Mucosa of gallbladder (tissue), 1 donor: ENCODE measurements at regions not wholly inside any gene's neighbourhood (a gene's known extent, or its start where the extent isn't known, plus 50 kb on each side); places are given as distances from the start of the nearest gene placed in this dataset.
"Not testable (repeated sequence)": the region's sequence is repeated elsewhere in the genome, so short reads cannot be mapped to it uniquely, and the experiment has no call there.

Experiments
- DNase-seq: peaks from one replicate; pipeline ENCODE4 v3.0.0-alpha.2; 2020; ENCODE audit warnings: low spot score
- donor health status: DM: no; HTN: no; CAD: no.

- no peak for DNase-seq
Observed at GRCh38 chr10:9900751-9901150, 1116.9 kb upstream of the CELF2 start.

GRCh38 chr10:9901971-9902370 is 1115.7 kb upstream of the CELF2 start:
- DNase-seq = no peak

GRCh38 chr10:9910446-9910845 is 1107.2 kb upstream of the CELF2 start:
- DNase-seq = no peak

- DNase-seq = no peak
Observed at GRCh38 chr10:9911488-9911887, 1106.2 kb upstream of the CELF2 start.

GRCh38 chr10:9913876-9914514 is 1103.7 kb upstream of the CELF2 start:
- no peak for DNase-seq

- DNase-seq = no peak
Observed at GRCh38 chr10:9921544-9921943, 1096.1 kb upstream of the CELF2 start.

GRCh38 chr10:9922126-9922870 is 1095.4 kb upstream of the CELF2 start:
- DNase-seq = no peak

GRCh38 chr10:9926003-9926402 is 1091.7 kb upstream of the CELF2 start:
- DNase-seq = no peak

- DNase-seq = no peak
Observed at GRCh38 chr10:9926881-9927280, 1090.8 kb upstream of the CELF2 start.

- DNase-seq = no peak
Observed at GRCh38 chr10:9939716-9940115, 1078.0 kb upstream of the CELF2 start.

GRCh38 chr10:9944690-9945089 is 1073.0 kb upstream of the CELF2 start:
- no peak for DNase-seq

GRCh38 chr10:9950070-9950469 is 1067.6 kb upstream of the CELF2 start:
- DNase-seq = no peak

GRCh38 chr10:9951481-9952257 is 1066.0 kb upstream of the CELF2 start:
- no peak for DNase-seq

- DNase-seq = no peak
Observed at GRCh38 chr10:9957351-9957750, 1060.3 kb upstream of the CELF2 start.

GRCh38 chr10:9957876-9958275 is 1059.8 kb upstream of the CELF2 start:
- DNase-seq = not testable (repeated sequence)

- no peak for DNase-seq
Observed at GRCh38 chr10:9965341-9965740, 1052.3 kb upstream of the CELF2 start.

- DNase-seq = no peak
Observed at GRCh38 chr10:9986786-9987185, 1030.9 kb upstream of the CELF2 start.

GRCh38 chr10:9987197-9987596 is 1030.5 kb upstream of the CELF2 start:
- DNase-seq = no peak

- DNase-seq = no peak
Observed at GRCh38 chr10:9992661-9993060, 1025.0 kb upstream of the CELF2 start.

- DNase-seq = no peak
Observed at GRCh38 chr10:9994131-9994530, 1023.5 kb upstream of the CELF2 start.

- DNase-seq = no peak
Observed at GRCh38 chr10:9999627-10000026, 1018.0 kb upstream of the CELF2 start.

GRCh38 chr10:10007957-10008356 is 1009.7 kb upstream of the CELF2 start:
- DNase-seq = no peak

GRCh38 chr10:10010397-10010796 is 1007.3 kb upstream of the CELF2 start:
- DNase-seq = no peak
